ENCODE measurements at regions not wholly inside any gene's neighbourhood (a gene's known extent, or its start where the extent isn't known, plus 50 kb on each side); places are given as distances from the start of the nearest gene placed in this dataset.

DNA sequence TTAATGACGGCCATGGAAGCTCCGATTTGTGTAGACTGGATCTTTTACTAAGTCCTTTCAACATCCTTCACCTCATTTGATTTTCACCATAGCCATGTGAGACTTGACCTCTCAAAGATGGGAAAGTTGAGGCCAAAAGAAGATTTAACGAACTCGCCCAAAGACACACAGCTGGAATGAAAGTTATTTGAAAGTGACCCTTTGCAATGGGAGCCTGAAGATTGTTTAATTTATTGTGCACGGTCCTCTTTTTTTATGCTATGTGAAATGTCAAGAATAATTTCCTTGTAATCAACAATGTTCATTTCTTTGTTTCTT is 58.0 kb upstream of the COPS8 start:
- DNase-seq (ENCODE audit: extremely low read depth in 1 of 4, low spot score in 3 of 4) (no peak), ATAC-seq (no peak), FAIRE-seq (no peak)
- no peaks in the 10 kb centered on the region for H3K79me2 ChIP-seq (ENCODE audit: control insufficient read depth, insufficient read depth, low read length)
- no peaks in the 10 kb centered on the region for H3K4me1 ChIP-seq (replicated peaks in 1 of 2; ENCODE audit: control insufficient read depth in 2 of 2, insufficient read depth in 2 of 2, low read length in 2 of 2)
- H3K4me3 ChIP-seq, result no peak overlapping the region
- BruUV-seq (replicated peaks), result no TSS peak
- intact Hi-C loops (cut with micrococcal nuclease), result no loop called here
- no peak overlapping the region for H3K4me2 ChIP-seq (ENCODE audit: insufficient read depth, low read length)
- peaks cover 0 to 6% of the 10 kb centered on the region in 2 experiments; a peak in 1 of 5 replicates for H3K27me3 ChIP-seq (ENCODE audit: control insufficient read depth in 2 of 2, insufficient read depth in 2 of 2, low read length in 2 of 2)
- CTCF ChIA-PET (ENCODE audit: low intra/inter-chr PET ratio), result no interaction called here
- H2AFZ ChIP-seq (ENCODE audit: low read depth, low read length), result no peak overlapping the region
- in situ Hi-C loops (cut with MboI), result no loop called here
- TF ChIP-seq PRMT5 (CRISPR knock-in tag; IDR thresholded peaks at IDR 0.05) (no peak), CTCF (IDR thresholded peaks at IDR 0.05 in 2 of 3, conservative IDR thresholded peaks at IDR 0.05 in 1 of 3; ENCODE audit: insufficient read depth in 2 of 3, low read depth in 1 of 3, low read length in 3 of 3) (0 out of 6 replicates have a peak, but pooled peaks of 1 of the 3 experiments have one; percentile 9)
- H4K20me1 ChIP-seq (replicated peaks; ENCODE audit: control insufficient read depth, insufficient read depth, low read length), result no peaks in the 10 kb centered on the region
- WGBS (ENCODE audit: insufficient coverage, low coverage, missing lambda C conversion rate), result 3% methylated on average over 5 of the region's 5 CpGs
- POLR2A ChIA-PET, result no interaction called here
- H3K9me1 ChIP-seq (ENCODE audit: control insufficient read depth, insufficient read depth, low read length), result no peaks in the 10 kb centered on the region
- no peak overlapping the region for H3K9ac ChIP-seq (ENCODE audit: insufficient read depth in 1 of 2, low read depth in 2 of 2, low read length in 2 of 2)
- no peak overlapping the region for H3K27ac ChIP-seq (ENCODE audit: extremely low read depth, low read depth, low read length)
- no peaks in the 10 kb centered on the region for H3K9me3 ChIP-seq (replicated peaks; ENCODE audit: control insufficient read depth, insufficient read depth, low read depth, low read length)
- H3K36me3 ChIP-seq (ENCODE audit: control insufficient read depth, insufficient read depth, low read length), result no peaks in the 10 kb centered on the region

DNA sequence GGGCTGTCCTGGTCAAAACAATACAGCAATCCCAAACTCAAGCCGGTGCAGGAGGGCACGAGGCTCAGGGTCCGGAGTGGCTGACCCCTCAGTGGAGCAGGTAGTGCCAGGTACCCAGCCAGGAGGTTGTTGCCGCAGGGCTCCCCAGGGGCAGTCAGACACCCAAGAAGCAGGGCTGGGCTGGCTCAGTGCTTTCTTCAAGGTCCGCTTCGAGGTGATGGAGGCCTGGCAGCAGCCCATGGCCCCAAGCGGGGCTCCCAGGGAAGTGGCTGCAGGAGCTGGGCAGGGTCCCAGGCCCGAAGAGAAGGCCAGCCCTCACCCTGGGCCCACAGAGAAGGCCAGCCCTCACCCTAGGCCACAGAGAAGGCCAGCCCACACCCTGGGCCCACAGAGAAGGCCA is 55.3 kb upstream of the COPS8 start:
- TF ChIP-seq NONO (IDR thresholded peaks at IDR 0.05; ENCODE audit: low read depth in 2 of 2, low read length in 1 of 2) (no peak), GTF2A2 (tag; IDR thresholded peaks at IDR 0.05) (no peak), ZNF408 (CRISPR knock-in tag; IDR thresholded peaks at IDR 0.05; ENCODE audit: low read depth) (no peak), ATF4 (CRISPR knock-in tag; IDR thresholded peaks at IDR 0.05) (no peak)
- Histone ChIP-seq H4K20me1 (replicated peaks; ENCODE audit: control insufficient read depth, insufficient read depth, low read length) (no peaks in the 10 kb centered on the region), H3K79me2 (ENCODE audit: control insufficient read depth, insufficient read depth, low read length) (no peaks in the 10 kb centered on the region), H3K4me1 (replicated peaks in 1 of 2; ENCODE audit: control insufficient read depth in 2 of 2, insufficient read depth in 2 of 2, low read length in 2 of 2) (no peaks in the 10 kb centered on the region), H3K9me1 (ENCODE audit: control insufficient read depth, insufficient read depth, low read length) (no peaks in the 10 kb centered on the region), H3K4me3 (no peak overlapping the region), H3K27me3 (ENCODE audit: control insufficient read depth in 2 of 2, insufficient read depth in 2 of 2, low read length in 2 of 2) (peaks cover 0 to 6% of the 10 kb centered on the region in 2 experiments; a peak in 1 of 5 replicates), H3K9ac (ENCODE audit: insufficient read depth in 1 of 2, low read depth in 2 of 2, low read length in 2 of 2) (no peak overlapping the region), H2AFZ (ENCODE audit: low read depth, low read length) (no peak overlapping the region), H3K36me3 (ENCODE audit: control insufficient read depth, insufficient read depth, low read length) (no peaks in the 10 kb centered on the region), H3K27ac (ENCODE audit: extremely low read depth, low read depth, low read length) (no peak overlapping the region), H3K9me3 (replicated peaks; ENCODE audit: control insufficient read depth, insufficient read depth, low read depth, low read length) (no peaks in the 10 kb centered on the region), H3K4me2 (ENCODE audit: insufficient read depth, low read length) (no peak overlapping the region)
- ChIA-PET CTCF (ENCODE audit: low intra/inter-chr PET ratio) (no interaction called here), POLR2A (no interaction called here)
- intact Hi-C loops (cut with micrococcal nuclease), result no loop called here
- no peak for DNase-seq (ENCODE audit: extremely low read depth in 1 of 4, low spot score in 3 of 4)
- in situ Hi-C loops (cut with MboI), result no loop called here
- ATAC-seq, result no peak
- BruUV-seq (replicated peaks), result no TSS peak
- no peak for FAIRE-seq
- 0% methylated on average over 3 of the region's 8 CpGs for WGBS (ENCODE audit: insufficient coverage, low coverage, missing lambda C conversion rate)

Data from K562 (cell line).